ENCODE measurements at regions not wholly inside any gene's neighbourhood (a gene's known extent, or its start where the extent isn't known, plus 50 kb on each side); places are given as distances from the start of the nearest gene placed in this dataset.

DNA sequence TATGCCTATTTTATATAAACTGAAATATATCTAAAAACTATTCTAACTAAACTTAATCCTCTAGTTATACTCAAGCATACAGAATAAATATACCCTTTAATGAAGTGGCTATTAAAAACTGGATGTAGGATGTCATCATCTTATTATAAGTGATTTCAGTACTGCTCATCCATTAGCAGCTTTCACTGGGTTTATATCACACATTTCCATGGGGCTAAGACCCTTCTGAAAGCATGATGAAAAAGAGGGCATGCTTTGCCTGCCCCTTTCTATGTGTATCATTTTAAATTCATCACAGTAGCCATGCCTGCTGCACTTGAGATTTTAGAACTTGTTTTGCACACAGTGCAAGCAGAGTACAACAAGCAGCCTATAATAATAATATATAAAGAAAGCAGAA lies 477.5 kb downstream of the SLITRK6 start:
- TF ChIP-seq GATA2 (IDR thresholded peaks at IDR 0.05; ENCODE audit: low read depth, low read length) (no peak), GATA3 (IDR thresholded peaks at IDR 0.05; ENCODE audit: low read depth, low read length) (no peak)
